Loucy (cell line): ENCODE measurements at regions not wholly inside any gene's neighbourhood (a gene's known extent, or its start where the extent isn't known, plus 50 kb on each side); places are given as distances from the start of the nearest gene placed in this dataset.

Experiments
- CTCF ChIP-seq: fragments of 200-600 bp; sonication (generic); conservative IDR thresholded peaks from 2 replicates; pipeline ENCODE4 v1.5.1; 2014; ENCODE audit warnings: mild to moderate bottlenecking, antibody characterized with exemption, low read length
- EZH2phosphoT487 ChIP-seq: fragments of 200-600 bp; IDR thresholded peaks from 2 replicates; pipeline ENCODE4 v1.6.1; 2018; ENCODE audit warnings: antibody characterized with exemption, mild to moderate bottlenecking, moderate library complexity, borderline replicate concordance

GRCh38 chr5:158246661-158247060 lies 387.7 kb upstream of the CLINT1 start:
- TF ChIP-seq EZH2phosphoT487 = no peak
- no peak for TF ChIP-seq CTCF
